Liver (tissue), 3 donors: ENCODE measurements at regions not wholly inside any gene's neighbourhood (a gene's known extent, or its start where the extent isn't known, plus 50 kb on each side); places are given as distances from the start of the nearest gene placed in this dataset.

Source experiments
- EGR1 ChIP-seq, 2 donors: IDR thresholded peaks; 2 replicates each; pipeline ENCODE4 v1.6.1; 2016 to 2018; ENCODE audit warnings: antibody characterized with exemption in 2 of 2, low read depth in 2 of 2
- GABPA ChIP-seq, 2 donors: IDR thresholded peaks in 1 of 2; conservative IDR thresholded peaks in 1 of 2; 2 replicates each; pipeline ENCODE4 v1.6.1; 2016; ENCODE audit warnings: antibody characterized with exemption in 2 of 2, mild to moderate bottlenecking in 1 of 2, moderate library complexity in 1 of 2
- JUND ChIP-seq, 2 donors: IDR thresholded peaks; 2 replicates each; pipeline ENCODE4 v1.6.1; 2016; ENCODE audit warnings: antibody characterized with exemption in 2 of 2
- MAX ChIP-seq: IDR thresholded peaks from 2 replicates; pipeline ENCODE4 v1.6.1; 2016; ENCODE audit warnings: antibody characterized with exemption
- RXRA ChIP-seq, 2 donors: IDR thresholded peaks; 2 replicates each; pipeline ENCODE4 v1.6.1; 2017 to 2018; ENCODE audit warnings: antibody characterized with exemption in 2 of 2, mild to moderate bottlenecking in 1 of 2
- TAF1 ChIP-seq: conservative IDR thresholded peaks from 2 replicates; pipeline ENCODE4 v1.6.1; 2016; ENCODE audit warnings: antibody characterized with exemption, mild to moderate bottlenecking
- YY1 ChIP-seq: IDR thresholded peaks from 2 replicates; pipeline ENCODE4 v1.6.1; 2016; ENCODE audit warnings: antibody characterized with exemption, mild to moderate bottlenecking
- TF ChIP-seq, protein P1 (sequence below): fragments of 150-350 bp; IDR thresholded peaks from 2 replicates; pipeline ENCODE4 v1.5.1; 2017; ENCODE audit warnings: improper control_type of control experiment, low read depth, low read length; ENCODE audit not compliant: missing input control
- donor health status: healthy.
- donor health status: healthy.

DNA sequence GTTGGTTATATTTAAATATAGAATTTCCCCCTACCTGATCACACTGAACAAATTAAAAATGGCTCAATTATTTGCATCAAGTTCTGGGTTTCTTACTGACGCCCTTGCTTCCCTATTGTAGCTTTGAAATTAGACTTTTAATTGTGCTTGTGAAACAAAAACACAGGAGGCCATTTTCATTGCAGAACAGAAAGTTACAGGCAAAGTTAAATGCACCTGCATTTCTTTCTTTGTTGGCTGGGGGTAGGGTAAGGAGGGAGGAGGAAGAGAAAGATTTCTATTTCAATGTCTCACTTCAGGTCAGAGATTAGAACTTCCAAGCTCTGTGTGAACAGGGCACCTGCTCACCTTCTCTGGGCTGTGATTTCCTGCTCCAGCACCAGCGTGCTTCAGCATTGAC, 199.6 kb downstream of the BCL11A start:
- TF ChIP-seq YY1 (no peak), GABPA (IDR thresholded peaks at IDR 0.05 in 1 of 2, conservative IDR thresholded peaks at IDR 0.05 in 1 of 2) (no peak), JUND (IDR thresholded peaks at IDR 0.05) (no peak), RXRA (IDR thresholded peaks at IDR 0.05) (no peak), MAX (no peak), EGR1 (IDR thresholded peaks at IDR 0.05; ENCODE audit: low read depth in 2 of 2) (no peak), TAF1 (no peak)
- TF ChIP-seq, protein P1, sequence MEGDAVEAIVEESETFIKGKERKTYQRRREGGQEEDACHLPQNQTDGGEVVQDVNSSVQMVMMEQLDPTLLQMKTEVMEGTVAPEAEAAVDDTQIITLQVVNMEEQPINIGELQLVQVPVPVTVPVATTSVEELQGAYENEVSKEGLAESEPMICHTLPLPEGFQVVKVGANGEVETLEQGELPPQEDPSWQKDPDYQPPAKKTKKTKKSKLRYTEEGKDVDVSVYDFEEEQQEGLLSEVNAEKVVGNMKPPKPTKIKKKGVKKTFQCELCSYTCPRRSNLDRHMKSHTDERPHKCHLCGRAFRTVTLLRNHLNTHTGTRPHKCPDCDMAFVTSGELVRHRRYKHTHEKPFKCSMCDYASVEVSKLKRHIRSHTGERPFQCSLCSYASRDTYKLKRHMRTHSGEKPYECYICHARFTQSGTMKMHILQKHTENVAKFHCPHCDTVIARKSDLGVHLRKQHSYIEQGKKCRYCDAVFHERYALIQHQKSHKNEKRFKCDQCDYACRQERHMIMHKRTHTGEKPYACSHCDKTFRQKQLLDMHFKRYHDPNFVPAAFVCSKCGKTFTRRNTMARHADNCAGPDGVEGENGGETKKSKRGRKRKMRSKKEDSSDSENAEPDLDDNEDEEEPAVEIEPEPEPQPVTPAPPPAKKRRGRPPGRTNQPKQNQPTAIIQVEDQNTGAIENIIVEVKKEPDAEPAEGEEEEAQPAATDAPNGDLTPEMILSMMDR = no peak
